Fibroblast of lung (primary cell): ENCODE measurements at regions not wholly inside any gene's neighbourhood (a gene's known extent, or its start where the extent isn't known, plus 50 kb on each side); places are given as distances from the start of the nearest gene placed in this dataset.

ENCODE experiments used
- DNase-seq, 2 donors: peaks; one replicate each; pipeline versions ENCODE4 v3.0.0 to v3.0.0-alpha.2; 2010; ENCODE audit warnings: low read depth in 2 of 2
- H2AFZ ChIP-seq: 2 replicates; pipeline ENCODE4 v1.5.1; 2012; ENCODE audit warnings: low read length, control low read depth, inconsistent platforms
- H3K27ac ChIP-seq: 2 replicates; pipeline ENCODE4 v1.5.1; 2011; ENCODE audit warnings: low read length, control low read depth; ENCODE audit not compliant: insufficient read depth
- H3K27me3 ChIP-seq: 2 replicates; pipeline ENCODE4 v1.5.1; 2011; ENCODE audit warnings: mild to moderate bottlenecking, low read length; ENCODE audit not compliant: control insufficient read depth, insufficient read depth
- H3K36me3 ChIP-seq: 2 replicates; pipeline ENCODE4 v1.5.1; 2011; ENCODE audit warnings: low read length; ENCODE audit not compliant: control insufficient read depth, insufficient read depth
- H3K4me1 ChIP-seq: 2 replicates; pipeline ENCODE4 v1.5.1; 2011; ENCODE audit warnings: low read length; ENCODE audit not compliant: control insufficient read depth, insufficient read depth; ENCODE audit errors: extremely low read depth
- H3K4me2 ChIP-seq: 2 replicates; pipeline ENCODE4 v1.5.1; 2011; ENCODE audit warnings: low read length, control low read depth; ENCODE audit not compliant: insufficient read depth; ENCODE audit errors: extremely low read depth
- H3K4me3 ChIP-seq, 4 experiments: fragments of 200-600 bp in 1 of 4; sonication (generic) in 1 of 4; replicated peaks in 1 of 4; 2 replicates each; pipeline ENCODE4 v1.5.1; 2011 to 2016; ENCODE audit warnings: low read length in 4 of 4, low read depth in 3 of 4, mild to moderate bottlenecking in 3 of 4, control low read depth in 2 of 4, inconsistent platforms in 1 of 4, mixed read lengths in 1 of 4; ENCODE audit not compliant: insufficient read depth in 1 of 4; ENCODE audit errors: control extremely low read depth in 1 of 4
- H3K79me2 ChIP-seq: 2 replicates; pipeline ENCODE4 v1.5.1; 2012; ENCODE audit warnings: mild to moderate bottlenecking, low read length, inconsistent platforms; ENCODE audit not compliant: control insufficient read depth, insufficient read depth
- H3K9ac ChIP-seq: 2 replicates; pipeline ENCODE4 v1.5.1; 2011; ENCODE audit warnings: mild to moderate bottlenecking, low read length, control low read depth; ENCODE audit not compliant: insufficient read depth
- H3K9me3 ChIP-seq: 2 replicates; pipeline ENCODE4 v1.5.1; 2012; ENCODE audit warnings: low read depth, low read length; ENCODE audit not compliant: control insufficient read depth, insufficient read depth
- H4K20me1 ChIP-seq: 2 replicates; pipeline ENCODE4 v1.5.1; 2011; ENCODE audit warnings: low read length; ENCODE audit not compliant: control insufficient read depth, insufficient read depth; ENCODE audit errors: extremely low read depth
- CTCF ChIP-seq, 2 donors: IDR thresholded peaks in 1 of 2; conservative IDR thresholded peaks in 1 of 2; 1 replicate in 1 of 2; 2 replicates in 1 of 2; pipeline ENCODE4 v1.5.1; 2011 to 2012; ENCODE audit warnings: low read length in 2 of 2, control low read depth in 1 of 2, inconsistent platforms in 1 of 2, low read depth in 1 of 2, mild to moderate bottlenecking in 1 of 2
- EZH2 ChIP-seq: IDR thresholded peaks from 2 replicates; pipeline ENCODE4 v1.5.1; 2012; ENCODE audit warnings: low read length, control low read depth, mild to moderate bottlenecking; ENCODE audit errors: missing control alignments

- H3K4me2 ChIP-seq: peak overlapping the region; percentile 88
- no peaks in the 10 kb centered on the region for H3K9me3 ChIP-seq
- TF ChIP-seq EZH2: no peak
- no peak for TF ChIP-seq CTCF (conservative IDR thresholded peaks at IDR 0.05 in 1 of 2, IDR thresholded peaks at IDR 0.05 in 1 of 2; ENCODE audit: low read depth in 1 of 2, low read length in 2 of 2)
- peak overlapping the region; percentile 52 to 67 (median 62) for H3K4me3 ChIP-seq
- peak overlapping the region; percentile 33 for H3K27ac ChIP-seq
- H3K4me1 ChIP-seq: peaks cover 4% of the 10 kb centered on the region
- peak overlapping the region; percentile 62 for H3K9ac ChIP-seq
- peak; percentile 41 to 61 for DNase-seq
- H3K27me3 ChIP-seq: no peaks in the 10 kb centered on the region
- H2AFZ ChIP-seq: peak overlapping the region; percentile 85
- no peaks in the 10 kb centered on the region for H3K36me3 ChIP-seq
- no peaks in the 10 kb centered on the region for H4K20me1 ChIP-seq
- no peaks in the 10 kb centered on the region for H3K79me2 ChIP-seq
Measured at GRCh38 chr2:143936848-143937722, 582.8 kb downstream of the ZEB2 start.

GRCh38 chr2:143936538-143936847 lies 583.4 kb downstream of the ZEB2 start:
- TF ChIP-seq EZH2 (no peak), CTCF (conservative IDR thresholded peaks at IDR 0.05 in 1 of 2, IDR thresholded peaks at IDR 0.05 in 1 of 2; ENCODE audit: low read depth in 1 of 2, low read length in 2 of 2) (no peak)
- H3K4me3 ChIP-seq: peak overlapping the region; percentile 52 to 67 (median 62)
- peak in 1 of 2 donors; percentile 49 for DNase-seq
- no peaks in the 10 kb centered on the region for H3K27me3 ChIP-seq
- H3K9me3 ChIP-seq: no peaks in the 10 kb centered on the region
- H2AFZ ChIP-seq: peak overlapping the region; percentile 85
- H3K4me1 ChIP-seq: peaks cover 4% of the 10 kb centered on the region
- H3K27ac ChIP-seq: peak overlapping the region; percentile 33
- no peaks in the 10 kb centered on the region for H4K20me1 ChIP-seq
- H3K4me2 ChIP-seq: peak overlapping the region; percentile 88
- H3K79me2 ChIP-seq: no peaks in the 10 kb centered on the region
- H3K9ac ChIP-seq: peak overlapping the region; percentile 62
- no peaks in the 10 kb centered on the region for H3K36me3 ChIP-seq

GRCh38 chr2:143935482-143935752 lies 584.5 kb downstream of the ZEB2 start:
- no peak overlapping the region for H3K9ac ChIP-seq
- peak overlapping the region in 2 of 4 experiments; percentile 20 to 67 for H3K4me3 ChIP-seq
- peaks cover 4% of the 10 kb centered on the region for H3K4me1 ChIP-seq
- no peaks in the 10 kb centered on the region for H3K36me3 ChIP-seq
- TF ChIP-seq CTCF (conservative IDR thresholded peaks at IDR 0.05 in 1 of 2, IDR thresholded peaks at IDR 0.05 in 1 of 2; ENCODE audit: low read depth in 1 of 2, low read length in 2 of 2) (no peak), EZH2 (no peak)
- H3K4me2 ChIP-seq: peak overlapping the region; percentile 88
- peak overlapping the region; percentile 13 for H2AFZ ChIP-seq
- no peak overlapping the region for H3K27ac ChIP-seq
- no peaks in the 10 kb centered on the region for H4K20me1 ChIP-seq
- DNase-seq: peak in 1 of 2 donors; percentile 54
- no peaks in the 10 kb centered on the region for H3K27me3 ChIP-seq
- H3K9me3 ChIP-seq: no peaks in the 10 kb centered on the region
- H3K79me2 ChIP-seq: no peaks in the 10 kb centered on the region
